Prostate gland (tissue), 1 donor: ENCODE measurements at regions not wholly inside any gene's neighbourhood (a gene's known extent, or its start where the extent isn't known, plus 50 kb on each side); places are given as distances from the start of the nearest gene placed in this dataset.

ENCODE experiments used
- POLR2A ChIP-seq: fragments of 450-650 bp; IDR thresholded peaks from one replicate; pipeline ENCODE4 v1.6.1; 2016; ENCODE audit warnings: antibody characterized with exemption, mild to moderate bottlenecking
- POLR2AphosphoS5 ChIP-seq: sonication (generic); formaldehyde crosslinking; IDR thresholded peaks from one replicate; pipeline ENCODE4 v1.6.1; 2017; ENCODE audit warnings: antibody characterized with exemption

- peak; percentile 90 for TF ChIP-seq POLR2AphosphoS5
- no peak for TF ChIP-seq POLR2A
Measured at GRCh38 chr10:121245754-121246153, 352.5 kb downstream of the FGFR2 start.
